ENCODE measurements at regions not wholly inside any gene's neighbourhood (a gene's known extent, or its start where the extent isn't known, plus 50 kb on each side); places are given as distances from the start of the nearest gene placed in this dataset.
"Not testable (repeated sequence)": the region's sequence is repeated elsewhere in the genome, so short reads cannot be mapped to it uniquely, and the experiment has no call there.

DNA sequence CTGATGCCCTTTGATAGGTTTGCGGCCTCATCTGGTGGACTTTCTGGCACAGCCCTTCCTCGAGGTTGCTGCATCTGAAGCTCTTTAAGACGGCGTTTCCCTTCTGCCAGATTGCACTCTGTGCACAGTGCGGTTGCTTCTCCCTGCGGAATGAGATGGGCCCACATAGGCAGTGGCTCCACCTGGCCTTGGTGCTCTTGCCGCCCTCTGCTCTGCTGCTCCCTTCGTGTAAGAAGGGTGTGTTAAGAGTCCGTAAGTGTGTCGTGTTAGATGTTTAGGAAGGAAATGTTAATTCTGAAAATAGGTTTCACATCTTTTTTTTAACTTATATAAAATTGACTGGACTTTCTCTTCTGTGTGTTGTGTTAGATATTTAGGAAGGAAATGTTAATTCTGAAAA, 240.3 kb downstream of the RTP5 start:
- not testable (repeated sequence) for H3K4me1 ChIP-seq (ENCODE audit: control insufficient read depth in 5 of 5, insufficient read depth in 5 of 5, low read length in 5 of 5); H3K27ac ChIP-seq (ENCODE audit: low read depth, low read length); H3K27me3 ChIP-seq (ENCODE audit: control insufficient read depth in 5 of 5, insufficient read depth in 4 of 5, low read length in 5 of 5); H3K9ac ChIP-seq (ENCODE audit: low read length in 5 of 5); H3K9me3 ChIP-seq (ENCODE audit: control insufficient read depth in 5 of 5, low read length in 5 of 5); H3K36me3 ChIP-seq (ENCODE audit: control insufficient read depth in 5 of 5, insufficient read depth in 5 of 5, low read length in 5 of 5); H3K4me3 ChIP-seq (ENCODE audit: low read depth in 1 of 5, low read length in 5 of 5)

DNA sequence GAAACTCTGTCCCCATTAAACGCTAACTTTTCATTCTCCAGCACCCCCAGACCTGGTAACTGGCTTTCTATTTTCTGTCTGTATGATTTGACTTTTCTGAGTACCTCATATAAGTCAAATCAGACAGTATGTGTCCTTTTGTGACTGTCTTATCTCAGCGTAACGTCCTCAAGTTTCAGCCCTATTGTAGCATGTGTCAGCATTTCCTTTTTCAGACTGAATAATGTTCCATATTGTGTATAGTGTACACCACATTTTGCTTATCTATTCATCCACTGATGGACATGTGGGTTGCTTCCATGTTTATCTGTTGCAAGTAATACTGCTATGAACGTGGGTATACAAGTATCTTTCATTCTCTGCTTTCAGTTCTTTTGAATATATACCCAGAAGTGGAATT, 242.4 kb downstream of the RTP5 start:
- not testable (repeated sequence) for H3K9ac ChIP-seq (ENCODE audit: low read length in 5 of 5); H3K9me3 ChIP-seq (ENCODE audit: control insufficient read depth in 5 of 5, low read length in 5 of 5); H3K36me3 ChIP-seq (ENCODE audit: control insufficient read depth in 5 of 5, insufficient read depth in 5 of 5, low read length in 5 of 5); H3K4me1 ChIP-seq (ENCODE audit: control insufficient read depth in 5 of 5, insufficient read depth in 5 of 5, low read length in 5 of 5); H3K4me3 ChIP-seq (ENCODE audit: low read depth in 1 of 5, low read length in 5 of 5); H3K27ac ChIP-seq (ENCODE audit: low read depth, low read length); H3K27me3 ChIP-seq (ENCODE audit: control insufficient read depth in 5 of 5, insufficient read depth in 4 of 5, low read length in 5 of 5)

DNA sequence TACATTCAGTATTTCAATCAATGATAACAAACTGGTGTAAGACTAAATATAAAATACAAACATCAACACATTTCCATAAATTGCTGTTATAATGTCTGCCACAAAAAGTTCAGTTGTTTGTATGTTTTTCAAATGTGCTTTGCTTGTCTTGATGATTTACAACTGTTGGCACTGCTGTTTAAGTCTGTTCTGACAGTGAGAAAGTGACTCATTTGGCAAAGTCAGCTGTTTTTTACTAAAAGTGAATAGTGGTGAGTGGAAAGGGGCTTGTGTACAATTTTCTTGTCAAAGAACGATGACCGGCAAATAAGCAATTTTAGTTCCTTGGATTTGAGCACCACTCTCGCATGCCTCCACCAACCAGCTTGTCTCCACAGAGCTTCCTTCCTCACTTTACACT, 244.0 kb downstream of the RTP5 start:
- not testable (repeated sequence) for H3K4me1 ChIP-seq (ENCODE audit: control insufficient read depth in 5 of 5, insufficient read depth in 5 of 5, low read length in 5 of 5); H3K4me3 ChIP-seq (ENCODE audit: low read depth in 1 of 5, low read length in 5 of 5); H3K36me3 ChIP-seq (ENCODE audit: control insufficient read depth in 5 of 5, insufficient read depth in 5 of 5, low read length in 5 of 5); H3K27ac ChIP-seq (ENCODE audit: low read depth, low read length); H3K9ac ChIP-seq (ENCODE audit: low read length in 5 of 5); H3K27me3 ChIP-seq (ENCODE audit: control insufficient read depth in 5 of 5, insufficient read depth in 4 of 5, low read length in 5 of 5); H3K9me3 ChIP-seq (ENCODE audit: control insufficient read depth in 5 of 5, low read length in 5 of 5)

DNA sequence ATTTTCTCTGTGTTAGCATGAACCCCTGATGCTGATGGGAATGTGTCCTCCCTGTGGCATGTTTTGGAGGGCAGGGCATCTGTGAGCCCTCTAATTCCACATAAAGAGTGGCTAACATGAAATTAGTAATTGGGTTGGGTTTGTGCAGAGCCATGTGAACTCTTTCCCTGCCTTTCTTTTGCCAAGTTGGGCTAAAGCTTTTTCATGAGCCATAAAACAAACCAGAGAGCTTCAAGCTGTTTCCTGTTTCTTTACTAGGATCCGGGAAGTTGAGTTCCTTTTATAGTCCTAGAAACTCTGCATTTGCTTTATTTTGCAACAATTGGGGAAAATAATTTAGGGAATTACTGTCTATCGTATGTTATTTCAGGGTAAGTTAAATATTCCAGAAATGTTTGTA, 247.1 kb downstream of the RTP5 start:
- not testable (repeated sequence) for H3K4me1 ChIP-seq (ENCODE audit: control insufficient read depth in 5 of 5, insufficient read depth in 5 of 5, low read length in 5 of 5); H3K27me3 ChIP-seq (ENCODE audit: control insufficient read depth in 5 of 5, insufficient read depth in 4 of 5, low read length in 5 of 5); H3K9ac ChIP-seq (ENCODE audit: low read length in 5 of 5); H3K27ac ChIP-seq (ENCODE audit: low read depth, low read length); H3K36me3 ChIP-seq (ENCODE audit: control insufficient read depth in 5 of 5, insufficient read depth in 5 of 5, low read length in 5 of 5); H3K4me3 ChIP-seq (ENCODE audit: low read depth in 1 of 5, low read length in 5 of 5); H3K9me3 ChIP-seq (ENCODE audit: control insufficient read depth in 5 of 5, low read length in 5 of 5)

DNA sequence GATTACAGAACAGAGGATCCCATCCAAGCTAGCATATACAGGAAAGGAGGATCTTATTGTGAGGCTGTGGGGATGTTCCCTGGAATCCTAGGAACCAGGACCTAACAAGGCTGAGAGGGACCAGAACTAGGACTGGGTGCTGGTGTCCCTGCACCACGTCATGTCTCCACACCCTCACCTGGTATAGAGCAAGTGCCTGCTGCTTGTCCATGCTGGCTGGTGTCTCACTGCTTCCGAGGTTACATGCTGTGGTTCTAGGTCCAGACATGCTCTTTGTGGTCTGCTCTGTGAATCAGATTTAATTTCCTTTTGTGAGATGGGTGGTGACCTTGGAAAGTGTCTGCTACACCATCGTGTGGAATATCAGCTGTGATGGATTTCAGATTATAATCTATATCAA, 247.8 kb downstream of the RTP5 start:
- not testable (repeated sequence) for H3K27ac ChIP-seq (ENCODE audit: low read depth, low read length); H3K36me3 ChIP-seq (ENCODE audit: control insufficient read depth in 5 of 5, insufficient read depth in 5 of 5, low read length in 5 of 5); H3K27me3 ChIP-seq (ENCODE audit: control insufficient read depth in 5 of 5, insufficient read depth in 4 of 5, low read length in 5 of 5); H3K4me3 ChIP-seq (ENCODE audit: low read depth in 1 of 5, low read length in 5 of 5); H3K4me1 ChIP-seq (ENCODE audit: control insufficient read depth in 5 of 5, insufficient read depth in 5 of 5, low read length in 5 of 5); H3K9ac ChIP-seq (ENCODE audit: low read length in 5 of 5); H3K9me3 ChIP-seq (ENCODE audit: control insufficient read depth in 5 of 5, low read length in 5 of 5)

DNA sequence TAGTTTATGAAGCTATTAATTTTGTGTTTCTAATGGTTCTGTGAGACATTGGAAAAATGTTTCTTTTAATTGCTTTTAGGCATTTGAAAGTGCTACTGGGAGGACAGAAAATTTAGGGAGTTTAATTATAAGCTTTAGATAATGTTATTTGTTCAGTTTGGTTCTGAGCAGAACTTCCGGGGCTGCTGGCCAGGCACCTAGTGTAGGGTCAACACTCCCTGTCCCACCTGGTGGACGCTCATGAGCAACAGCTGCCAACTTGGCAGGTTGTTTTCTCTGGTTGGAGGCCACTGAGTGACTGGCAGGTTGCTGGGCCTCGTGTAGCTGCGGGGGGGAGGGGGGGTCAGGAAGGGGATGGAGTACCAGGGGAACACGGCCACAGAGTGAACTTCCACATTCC, 250.2 kb downstream of the RTP5 start:
- not testable (repeated sequence) for H3K4me1 ChIP-seq (ENCODE audit: control insufficient read depth in 5 of 5, insufficient read depth in 5 of 5, low read length in 5 of 5); H3K36me3 ChIP-seq (ENCODE audit: control insufficient read depth in 5 of 5, insufficient read depth in 5 of 5, low read length in 5 of 5); H3K9ac ChIP-seq (ENCODE audit: low read length in 5 of 5); H3K27ac ChIP-seq (ENCODE audit: low read depth, low read length); H3K4me3 ChIP-seq (ENCODE audit: low read depth in 1 of 5, low read length in 5 of 5); H3K9me3 ChIP-seq (ENCODE audit: control insufficient read depth in 5 of 5, low read length in 5 of 5); H3K27me3 ChIP-seq (ENCODE audit: control insufficient read depth in 5 of 5, insufficient read depth in 4 of 5, low read length in 5 of 5)

DNA sequence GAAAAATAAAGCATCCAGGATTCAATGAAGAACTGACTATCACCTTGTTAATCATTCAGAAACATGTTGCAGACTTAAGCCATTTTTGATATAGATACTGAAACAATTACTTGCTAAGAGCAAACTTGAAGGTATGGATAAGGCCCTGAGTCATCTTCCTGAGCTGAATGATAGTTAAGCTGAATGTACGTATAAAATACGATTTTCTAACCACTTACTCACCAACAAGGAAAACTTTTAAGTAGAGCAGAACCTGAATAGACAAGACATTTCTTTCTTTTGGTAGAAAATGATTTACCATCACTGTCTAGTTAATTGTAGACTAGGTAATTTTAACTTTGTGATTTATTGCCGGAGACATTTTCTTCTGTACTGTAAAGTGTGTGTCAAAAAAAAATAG, 261.2 kb downstream of the RTP5 start:
- not testable (repeated sequence) for H3K36me3 ChIP-seq (ENCODE audit: control insufficient read depth in 5 of 5, insufficient read depth in 5 of 5, low read length in 5 of 5); H3K4me1 ChIP-seq (ENCODE audit: control insufficient read depth in 5 of 5, insufficient read depth in 5 of 5, low read length in 5 of 5)

DNA sequence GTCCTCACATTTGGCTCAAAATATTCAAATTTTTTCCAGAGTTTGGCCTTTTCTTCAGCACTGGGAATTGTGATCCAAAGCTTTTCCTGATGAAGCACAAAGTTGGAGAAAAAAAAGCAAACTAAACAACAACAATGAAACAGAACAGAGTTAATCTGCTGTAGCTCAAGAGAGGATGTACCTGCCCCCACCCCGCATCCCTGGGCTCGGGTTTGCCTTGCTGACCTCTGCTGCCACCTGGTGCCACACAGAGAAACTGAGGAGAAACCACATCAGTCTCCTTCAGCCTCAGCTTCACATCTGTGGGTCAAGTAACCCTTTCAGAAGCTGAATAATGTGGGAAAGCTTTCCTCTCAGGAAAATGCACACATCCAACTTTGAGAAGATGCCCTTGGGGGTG, 290.4 kb downstream of the RTP5 start:
- H3K9me3 ChIP-seq (ENCODE audit: control insufficient read depth in 5 of 5, low read length in 5 of 5); H3K27ac ChIP-seq (ENCODE audit: low read depth, low read length); H3K27me3 ChIP-seq (ENCODE audit: control insufficient read depth in 5 of 5, insufficient read depth in 4 of 5, low read length in 5 of 5); H3K4me3 ChIP-seq (ENCODE audit: low read depth in 1 of 5, low read length in 5 of 5); H3K4me1 ChIP-seq (ENCODE audit: control insufficient read depth in 5 of 5, insufficient read depth in 5 of 5, low read length in 5 of 5); H3K9ac ChIP-seq (ENCODE audit: low read length in 5 of 5); H3K36me3 ChIP-seq (ENCODE audit: control insufficient read depth in 5 of 5, insufficient read depth in 5 of 5, low read length in 5 of 5): not testable (repeated sequence)

More for the DNA sequence above, 261.2 kb downstream of the RTP5 start:
- not testable (repeated sequence) for H3K27ac ChIP-seq (ENCODE audit: low read depth, low read length); H3K27me3 ChIP-seq (ENCODE audit: control insufficient read depth in 5 of 5, insufficient read depth in 4 of 5, low read length in 5 of 5); H3K9ac ChIP-seq (ENCODE audit: low read length in 5 of 5); H3K9me3 ChIP-seq (ENCODE audit: control insufficient read depth in 5 of 5, low read length in 5 of 5); H3K4me3 ChIP-seq (ENCODE audit: low read depth in 1 of 5, low read length in 5 of 5)

DNA sequence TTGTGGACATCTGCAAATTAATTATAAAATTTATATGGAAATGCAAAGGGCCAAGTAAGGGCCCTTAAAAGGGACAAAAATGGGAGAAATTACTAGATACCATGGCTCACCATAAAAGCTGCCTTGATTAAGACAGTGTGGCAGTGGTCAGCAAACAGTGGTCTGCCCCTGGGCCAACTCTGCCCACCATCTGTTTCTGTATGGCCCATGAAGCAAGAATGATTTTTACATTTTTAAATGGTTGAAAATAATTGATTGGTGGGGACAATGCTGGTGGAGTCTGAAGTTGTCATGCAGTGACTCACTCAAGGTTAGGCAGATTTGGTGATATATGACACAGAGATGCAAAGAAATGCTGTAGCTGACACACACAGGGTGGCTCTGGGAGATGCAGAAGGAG, 295.6 kb downstream of the RTP5 start:
- not testable (repeated sequence) for H3K27me3 ChIP-seq (ENCODE audit: control insufficient read depth in 5 of 5, insufficient read depth in 4 of 5, low read length in 5 of 5); H3K4me3 ChIP-seq (ENCODE audit: low read depth in 1 of 5, low read length in 5 of 5); H3K27ac ChIP-seq (ENCODE audit: low read depth, low read length); H3K36me3 ChIP-seq (ENCODE audit: control insufficient read depth in 5 of 5, insufficient read depth in 5 of 5, low read length in 5 of 5); H3K4me1 ChIP-seq (ENCODE audit: control insufficient read depth in 5 of 5, insufficient read depth in 5 of 5, low read length in 5 of 5); H3K9ac ChIP-seq (ENCODE audit: low read length in 5 of 5); H3K9me3 ChIP-seq (ENCODE audit: control insufficient read depth in 5 of 5, low read length in 5 of 5)

DNA sequence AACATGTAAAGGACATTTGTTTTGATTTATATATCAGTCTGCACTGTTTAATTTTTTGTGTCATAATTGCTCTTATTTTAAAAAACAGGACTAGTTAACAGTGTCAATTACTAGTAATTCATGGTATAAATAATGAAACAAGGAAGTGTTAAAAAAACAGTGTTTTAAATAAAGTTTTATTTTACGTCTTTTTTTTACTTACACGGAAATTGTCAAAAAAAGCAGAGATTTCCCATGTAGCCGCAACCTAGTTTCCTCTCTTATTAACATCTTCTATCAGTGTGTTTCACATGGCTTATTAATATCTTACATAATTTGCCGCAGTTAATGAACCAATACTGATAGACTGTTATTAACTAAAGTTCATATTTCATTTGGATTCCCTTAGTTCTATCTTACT, 301.8 kb downstream of the RTP5 start:
- not testable (repeated sequence) for H3K4me1 ChIP-seq (ENCODE audit: control insufficient read depth in 5 of 5, insufficient read depth in 5 of 5, low read length in 5 of 5); H3K27ac ChIP-seq (ENCODE audit: low read depth, low read length); H3K9me3 ChIP-seq (ENCODE audit: control insufficient read depth in 5 of 5, low read length in 5 of 5); H3K9ac ChIP-seq (ENCODE audit: low read length in 5 of 5); H3K27me3 ChIP-seq (ENCODE audit: control insufficient read depth in 5 of 5, insufficient read depth in 4 of 5, low read length in 5 of 5); H3K4me3 ChIP-seq (ENCODE audit: low read depth in 1 of 5, low read length in 5 of 5); H3K36me3 ChIP-seq (ENCODE audit: control insufficient read depth in 5 of 5, insufficient read depth in 5 of 5, low read length in 5 of 5)
